ENCODE measurements at regions not wholly inside any gene's neighbourhood (a gene's known extent, or its start where the extent isn't known, plus 50 kb on each side); places are given as distances from the start of the nearest gene placed in this dataset.
"Not testable (repeated sequence)": the region's sequence is repeated elsewhere in the genome, so short reads cannot be mapped to it uniquely, and the experiment has no call there.

- DNase-seq (ENCODE audit: low read depth) = no peak
Measured at GRCh38 chr3:175951047-175951694, 1092.0 kb downstream of the NAALADL2 start.

- DNase-seq (ENCODE audit: low read depth) = no peak
Measured at GRCh38 chr3:175948041-175948440, 1088.9 kb downstream of the NAALADL2 start.

GRCh38 chr3:175941352-175941751, 1082.2 kb downstream of the NAALADL2 start:
- DNase-seq (ENCODE audit: low read depth) = no peak

- no peak for DNase-seq (ENCODE audit: low read depth)
Measured at GRCh38 chr3:175940881-175941280, 1081.7 kb downstream of the NAALADL2 start.

GRCh38 chr3:175940243-175940642, 1081.1 kb downstream of the NAALADL2 start:
- DNase-seq (ENCODE audit: low read depth) = no peak

- DNase-seq (ENCODE audit: low read depth) = not testable (repeated sequence)
Measured at GRCh38 chr3:175937367-175937766, 1078.2 kb downstream of the NAALADL2 start.

- no peak for DNase-seq (ENCODE audit: low read depth)
Measured at GRCh38 chr3:175932586-175932985, 1073.5 kb downstream of the NAALADL2 start.

- no peak for DNase-seq (ENCODE audit: low read depth)
Measured at GRCh38 chr3:175919133-175919532, 1060.0 kb downstream of the NAALADL2 start.

- no peak for DNase-seq (ENCODE audit: low read depth)
Measured at GRCh38 chr3:175916191-175916934, 1057.2 kb downstream of the NAALADL2 start.

- no peak for DNase-seq (ENCODE audit: low read depth)
Measured at GRCh38 chr3:175914785-175915184, 1055.7 kb downstream of the NAALADL2 start.

- DNase-seq (ENCODE audit: low read depth) = no peak
Measured at GRCh38 chr3:175913286-175913685, 1054.2 kb downstream of the NAALADL2 start.

GRCh38 chr3:175911937-175912336, 1052.8 kb downstream of the NAALADL2 start:
- DNase-seq (ENCODE audit: low read depth) = no peak

- no peak for DNase-seq (ENCODE audit: low read depth)
Measured at GRCh38 chr3:175902226-175902625, 1043.1 kb downstream of the NAALADL2 start.

GRCh38 chr3:175898194-175898593, 1039.1 kb downstream of the NAALADL2 start:
- DNase-seq (ENCODE audit: low read depth) = no peak

- DNase-seq (ENCODE audit: low read depth) = no peak
Measured at GRCh38 chr3:175896655-175897054, 1037.5 kb downstream of the NAALADL2 start.

- no peak for DNase-seq (ENCODE audit: low read depth)
Measured at GRCh38 chr3:175895731-175896130, 1036.6 kb downstream of the NAALADL2 start.

GRCh38 chr3:175893566-175893965, 1034.4 kb downstream of the NAALADL2 start:
- no peak for DNase-seq (ENCODE audit: low read depth)

GRCh38 chr3:175890066-175890465, 1030.9 kb downstream of the NAALADL2 start:
- DNase-seq (ENCODE audit: low read depth) = no peak

- no peak for DNase-seq (ENCODE audit: low read depth)
Measured at GRCh38 chr3:175885231-175885766, 1026.2 kb downstream of the NAALADL2 start.

GRCh38 chr3:175879417-175879816, 1020.3 kb downstream of the NAALADL2 start:
- DNase-seq (ENCODE audit: low read depth) = no peak

GRCh38 chr3:175869404-175869803, 1010.3 kb downstream of the NAALADL2 start:
- DNase-seq (ENCODE audit: low read depth) = no peak

GRCh38 chr3:175868626-175869025, 1009.5 kb downstream of the NAALADL2 start:
- DNase-seq (ENCODE audit: low read depth) = no peak

- no peak for DNase-seq (ENCODE audit: low read depth)
Measured at GRCh38 chr3:175865724-175866123, 1006.6 kb downstream of the NAALADL2 start.
